IPS DF 4.7 (cell line): ENCODE measurements at regions not wholly inside any gene's neighbourhood (a gene's known extent, or its start where the extent isn't known, plus 50 kb on each side); places are given as distances from the start of the nearest gene placed in this dataset.
"Not testable (repeated sequence)": the region's sequence is repeated elsewhere in the genome, so short reads cannot be mapped to it uniquely, and the experiment has no call there.

Experiments
- DNase-seq: peaks from one replicate; pipeline ENCODE4 v3.0.0-alpha.2; 2013; ENCODE audit warnings: low spot score; ENCODE audit errors: extremely low read depth

GRCh38 chrX:45601052-45601451 lies 400.4 kb upstream of the DIPK2B start:
- peak; percentile 2 for DNase-seq

- DNase-seq: no peak
Observed at GRCh38 chrX:45598861-45599260, 398.2 kb upstream of the DIPK2B start.

GRCh38 chrX:45596188-45596808 lies 395.6 kb upstream of the DIPK2B start:
- DNase-seq: no peak

DNA sequence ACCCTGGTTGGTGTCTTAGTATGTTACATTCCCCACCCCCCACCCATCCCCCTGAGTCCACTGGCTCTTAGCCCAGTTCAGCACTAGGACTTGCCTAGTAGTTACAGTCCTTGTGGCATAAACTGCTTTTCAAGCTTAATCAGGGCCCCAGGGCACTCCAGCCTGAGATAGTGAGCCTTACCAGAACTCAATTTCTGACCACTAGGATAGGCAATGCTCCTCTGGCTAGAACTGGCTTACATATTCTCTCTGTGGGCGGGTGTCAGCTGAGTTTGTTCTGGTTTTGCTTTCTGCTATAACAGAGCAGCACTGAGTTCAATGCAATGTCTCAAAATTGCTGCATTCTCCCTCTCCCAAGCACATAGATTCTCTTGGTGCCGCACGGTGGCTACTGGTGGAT lies 391.4 kb upstream of the DIPK2B start:
- no peak for DNase-seq

DNA sequence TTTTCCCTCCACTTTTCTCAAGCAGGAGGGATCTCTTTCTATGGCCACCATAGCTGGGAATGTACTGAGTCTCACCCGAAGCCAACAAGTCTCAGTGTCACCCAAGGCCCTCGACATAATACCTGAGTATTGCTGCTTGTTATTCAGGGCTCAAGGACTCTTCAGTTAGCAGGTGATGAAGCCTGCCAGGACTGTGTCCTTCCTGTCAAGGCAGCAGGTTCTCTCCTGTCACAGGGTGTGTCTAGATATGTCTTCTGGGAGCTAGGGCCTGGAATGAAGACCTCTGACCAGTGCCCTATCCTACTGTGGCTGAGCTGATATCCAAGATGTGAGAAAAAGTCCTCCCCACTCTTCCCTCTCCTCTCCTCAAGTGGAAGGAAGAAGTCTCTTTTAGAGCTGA lies 391.0 kb upstream of the DIPK2B start:
- DNase-seq: no peak

- no peak for DNase-seq
Observed at GRCh38 chrX:45584717-45585116, 384.0 kb upstream of the DIPK2B start.

DNA sequence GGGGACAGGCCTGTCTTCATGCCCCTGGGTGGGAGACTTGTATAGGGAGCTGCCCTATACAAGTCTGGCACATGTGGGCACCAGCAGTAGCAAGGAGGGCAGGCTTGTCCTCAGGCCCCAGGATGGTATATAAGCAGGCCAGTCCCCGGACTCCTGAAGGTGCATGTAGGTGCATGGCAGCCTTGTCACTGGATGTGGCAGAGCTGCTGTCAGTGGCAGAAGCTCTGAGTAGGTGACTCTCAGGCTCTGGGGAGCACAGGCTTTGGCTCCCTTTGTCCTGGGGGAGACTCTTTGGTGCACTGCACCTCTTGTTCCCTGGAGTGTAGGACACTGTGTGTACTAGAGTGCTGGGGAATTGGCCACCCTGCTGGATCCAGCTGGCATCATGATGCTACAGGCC lies 376.7 kb upstream of the DIPK2B start:
- no peak for DNase-seq

DNA sequence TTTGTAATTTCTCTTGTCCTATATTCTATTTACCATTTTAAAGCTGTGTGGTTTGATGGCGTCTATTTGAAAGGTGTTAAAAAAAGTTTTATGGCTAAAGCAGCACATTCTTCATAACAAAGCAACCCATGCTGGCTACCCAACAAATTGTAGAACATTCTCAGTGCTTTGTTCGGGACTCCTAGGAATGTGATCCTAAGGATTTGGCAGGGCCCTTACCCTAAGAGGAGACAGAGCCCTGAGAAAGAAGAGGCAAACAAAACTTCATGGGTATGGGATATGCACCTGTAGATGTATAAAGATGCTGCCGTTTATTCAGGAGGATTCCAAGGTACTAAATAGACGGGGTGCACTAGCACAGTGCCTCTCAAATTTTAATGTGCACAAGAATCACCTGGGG lies 370.8 kb upstream of the DIPK2B start:
- DNase-seq: no peak

GRCh38 chrX:45566456-45566855 lies 365.8 kb upstream of the DIPK2B start:
- DNase-seq: no peak

DNA sequence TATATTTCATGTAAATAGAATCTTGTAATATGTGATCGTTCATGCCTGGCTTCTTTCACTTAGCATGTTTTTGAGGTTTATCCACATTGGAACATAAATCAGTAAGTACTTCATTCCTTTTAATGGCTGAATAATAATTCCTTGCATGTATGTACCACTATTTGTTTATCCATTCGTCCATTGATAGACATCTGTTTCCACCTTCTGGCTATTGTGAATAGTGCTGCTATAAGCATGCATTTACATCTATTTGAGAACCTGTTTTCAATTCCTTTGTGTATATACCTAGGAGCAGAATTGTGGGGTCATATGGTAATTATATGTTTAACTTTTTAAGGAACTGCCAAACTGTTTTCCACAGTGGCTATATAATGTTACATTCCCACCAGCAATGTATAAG lies 356.7 kb upstream of the DIPK2B start:
- no peak for DNase-seq

DNA sequence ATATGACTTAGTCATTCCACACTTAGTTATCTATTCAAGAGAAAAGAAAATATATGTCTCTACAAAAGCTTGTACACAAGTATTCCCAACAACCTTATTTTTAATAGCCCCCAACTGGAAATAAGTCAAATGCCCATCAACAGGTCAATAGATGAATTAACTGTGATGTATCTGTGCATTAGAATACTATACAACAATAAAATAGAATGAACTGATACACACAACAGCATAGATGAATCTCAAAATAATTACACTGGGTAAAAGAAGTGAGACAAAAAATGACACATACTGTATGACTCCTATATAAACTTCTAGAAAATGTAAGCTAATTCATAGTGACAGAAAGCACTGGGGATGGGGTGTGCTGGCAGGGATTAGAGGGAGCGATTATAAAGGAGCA lies 354.1 kb upstream of the DIPK2B start:
- DNase-seq: no peak

DNA sequence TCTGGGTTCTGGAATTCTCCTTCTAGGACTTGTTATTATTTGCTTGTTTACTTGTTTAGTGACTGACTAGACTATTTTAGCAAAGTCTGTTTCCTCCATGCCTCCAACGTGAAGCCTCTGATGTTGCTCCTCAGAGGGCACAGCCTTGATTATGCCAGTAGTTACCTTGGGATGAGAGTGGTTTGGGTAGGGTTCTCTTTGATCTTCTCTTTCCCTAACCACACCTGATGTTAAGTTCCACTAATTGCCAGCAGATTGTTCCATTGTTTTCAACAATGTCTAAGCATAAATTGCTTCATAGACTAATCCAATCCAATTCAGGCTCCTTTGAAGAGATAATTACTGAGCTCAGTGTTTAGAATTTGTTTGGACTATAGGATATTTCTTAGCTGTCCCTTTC lies 352.7 kb upstream of the DIPK2B start:
- DNase-seq: no peak

- not testable (repeated sequence) for DNase-seq
Observed at GRCh38 chrX:45546697-45547096, 346.0 kb upstream of the DIPK2B start.

DNA sequence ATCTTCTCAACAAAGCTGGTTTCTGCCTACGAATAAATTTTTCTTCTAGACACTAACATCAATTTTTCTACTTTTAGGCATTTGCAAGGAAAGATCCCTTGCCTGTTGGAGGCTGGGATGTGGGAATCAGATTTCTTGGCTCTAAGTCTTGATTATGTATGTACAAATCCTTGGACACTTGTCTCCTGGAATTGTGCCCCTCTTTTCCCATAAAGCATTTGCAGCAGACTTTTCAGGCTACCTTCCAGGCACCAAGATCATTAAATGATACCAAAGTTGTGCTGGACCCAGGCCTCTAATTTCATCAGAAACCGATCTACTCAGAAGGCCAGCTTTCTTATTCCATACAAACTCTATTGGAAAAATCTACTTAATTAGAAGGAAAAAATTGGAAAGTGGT lies 339.5 kb upstream of the DIPK2B start:
- no peak for DNase-seq

DNA sequence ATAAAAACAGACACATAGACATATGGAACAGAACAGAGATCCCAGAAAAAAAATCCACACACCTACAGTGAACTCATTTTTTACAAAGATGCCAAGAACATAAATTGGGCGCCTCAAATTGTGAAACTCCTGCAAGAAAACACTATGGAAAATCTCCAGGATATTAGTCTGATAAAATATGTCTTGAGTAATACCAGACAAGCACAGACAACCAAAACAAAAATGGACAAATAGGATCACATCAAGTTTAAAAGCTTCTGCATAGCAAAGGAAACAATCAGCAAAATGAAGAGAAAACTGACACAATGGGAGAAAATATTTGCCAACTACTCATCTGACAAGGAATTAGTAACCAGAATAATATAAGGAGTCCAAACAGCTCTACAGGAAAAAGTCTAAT lies 337.3 kb upstream of the DIPK2B start:
- no peak for DNase-seq

GRCh38 chrX:45527834-45528233 lies 327.2 kb upstream of the DIPK2B start:
- DNase-seq: no peak

DNA sequence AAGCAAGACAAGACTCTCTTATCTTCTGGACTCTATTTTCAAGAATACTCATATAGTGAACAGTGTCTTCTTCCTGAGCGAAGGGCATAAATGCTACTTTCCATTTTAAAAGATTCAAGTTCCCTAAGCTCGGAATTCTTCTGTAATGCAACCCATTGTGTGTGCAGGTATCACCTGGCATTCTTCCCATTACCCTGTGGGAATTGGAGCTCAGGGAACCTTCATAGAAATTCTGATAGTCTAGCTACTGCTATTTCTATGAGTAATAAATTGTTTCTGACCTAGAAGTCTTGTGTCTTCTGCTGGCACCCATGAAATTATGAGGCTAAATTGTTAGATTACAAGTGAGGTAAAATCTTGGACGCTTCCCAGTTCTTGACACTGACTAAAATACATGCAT lies 324.1 kb upstream of the DIPK2B start:
- DNase-seq: no peak

DNA sequence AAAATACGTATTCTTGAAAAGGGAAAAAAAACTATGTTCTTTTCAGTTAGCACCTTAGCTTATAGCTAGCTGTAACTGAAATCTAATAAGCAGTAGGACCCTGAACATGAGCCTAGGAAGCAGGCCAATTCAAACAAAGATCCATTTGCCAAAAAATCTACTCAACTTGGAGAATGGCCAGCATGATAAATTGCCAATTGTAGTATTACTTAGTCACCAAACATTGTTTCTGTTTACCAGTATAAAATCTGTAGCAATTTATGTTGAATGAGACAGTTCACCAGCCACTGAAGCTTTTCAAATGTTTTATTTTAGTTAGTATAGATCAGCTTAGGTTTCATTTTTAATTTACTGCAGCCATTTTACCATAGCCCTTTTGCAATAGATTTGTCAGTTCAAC lies 323.6 kb upstream of the DIPK2B start:
- no peak for DNase-seq

GRCh38 chrX:45518552-45518951 lies 317.9 kb upstream of the DIPK2B start:
- no peak for DNase-seq

GRCh38 chrX:45517090-45517973 lies 316.7 kb upstream of the DIPK2B start:
- no peak for DNase-seq

DNA sequence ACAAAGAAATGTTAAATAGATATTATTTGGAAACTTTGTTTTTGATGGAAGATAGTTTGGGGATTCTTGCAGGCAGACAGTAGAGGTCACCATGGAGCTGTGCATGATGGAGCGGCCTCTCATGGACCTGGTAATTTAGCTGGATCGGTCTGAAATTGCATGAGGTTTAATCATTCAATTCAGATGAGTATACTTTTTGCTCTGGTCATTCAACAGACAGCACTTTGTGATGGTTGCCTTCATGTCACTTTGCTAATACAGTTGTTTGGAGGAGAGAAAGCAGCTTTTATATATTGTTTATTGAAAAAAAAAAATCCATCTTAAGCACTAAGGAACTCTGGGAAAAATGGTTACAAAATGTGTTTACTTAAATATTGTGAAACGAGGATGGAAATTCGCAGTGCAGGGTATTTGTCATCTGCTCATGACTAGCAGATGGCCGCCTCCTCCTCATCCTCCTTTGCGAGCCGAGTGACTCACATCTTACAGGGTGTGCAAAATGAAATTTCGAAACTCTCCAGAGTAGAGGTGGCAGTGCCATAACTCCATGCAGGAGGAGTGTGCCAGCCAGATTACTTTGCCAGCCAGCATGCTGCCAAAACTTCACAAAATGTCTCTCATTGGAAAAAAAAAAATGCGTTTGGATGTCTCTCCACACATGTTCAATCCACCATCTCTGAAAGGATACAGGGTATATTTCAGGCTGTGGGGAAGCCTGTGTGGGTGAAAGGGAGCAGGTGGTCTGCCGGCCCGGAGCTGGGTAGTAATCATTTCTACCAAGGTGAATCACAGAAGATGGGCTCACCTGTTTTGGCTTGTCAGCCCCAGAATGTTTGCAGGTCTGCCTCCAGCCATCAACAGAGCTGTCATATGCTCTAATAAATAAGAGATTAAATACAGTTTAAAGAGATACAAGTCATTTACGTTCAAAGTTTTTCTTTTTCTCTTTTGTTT lies 314.9 kb upstream of the DIPK2B start:
- DNase-seq: no peak

GRCh38 chrX:45513042-45513441 lies 312.4 kb upstream of the DIPK2B start:
- DNase-seq: no peak
